Loucy (cell line): ENCODE measurements at regions not wholly inside any gene's neighbourhood (a gene's known extent, or its start where the extent isn't known, plus 50 kb on each side); places are given as distances from the start of the nearest gene placed in this dataset.

Experiments used
- CTCF ChIP-seq: fragments of 200-600 bp; sonication (generic); conservative IDR thresholded peaks from 2 replicates; pipeline ENCODE4 v1.5.1; 2014; ENCODE audit warnings: mild to moderate bottlenecking, antibody characterized with exemption, low read length
- EZH2phosphoT487 ChIP-seq: fragments of 200-600 bp; IDR thresholded peaks from 2 replicates; pipeline ENCODE4 v1.6.1; 2018; ENCODE audit warnings: antibody characterized with exemption, mild to moderate bottlenecking, moderate library complexity, borderline replicate concordance

- no peak for TF ChIP-seq CTCF
- no peak for TF ChIP-seq EZH2phosphoT487
These were observed 180.6 kb upstream of the CCDC68 start for GRCh38 chr18:55139836-55140235.
